ENCODE measurements at regions not wholly inside any gene's neighbourhood (a gene's known extent, or its start where the extent isn't known, plus 50 kb on each side); places are given as distances from the start of the nearest gene placed in this dataset.
A peak's percentile ranks its signal among the peaks of the same experiment; 100 is the strongest.

DNA sequence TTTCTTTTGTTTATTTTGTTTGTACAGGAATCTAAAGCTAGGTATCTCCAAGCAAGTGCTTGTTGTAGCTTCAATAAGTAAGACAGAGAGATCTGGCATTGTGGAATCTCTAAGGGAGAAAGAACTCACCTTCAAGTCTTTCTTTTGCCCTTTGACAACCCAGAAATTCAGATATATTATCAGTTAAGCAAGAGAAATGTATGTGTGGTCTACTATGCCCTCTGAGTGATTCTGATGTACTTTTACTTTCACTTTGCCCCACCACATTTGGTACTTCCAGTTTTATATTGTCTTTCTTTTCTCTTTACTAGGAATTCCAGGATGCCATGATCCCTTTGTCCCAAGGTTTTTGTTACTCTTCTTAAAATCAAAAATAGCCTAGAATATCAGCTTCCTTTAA is 259.6 kb upstream of the PIK3C3 start:
- H3K4me3 ChIP-seq (ENCODE audit: low read length in 2 of 2) = no peak overlapping the region
- no peaks in the 10 kb centered on the region for H3K27me3 ChIP-seq (ENCODE audit: control insufficient read depth in 2 of 2, insufficient read depth in 1 of 2, low read length in 1 of 2)
- no peaks in the 10 kb centered on the region for H3K36me3 ChIP-seq (ENCODE audit: control insufficient read depth in 2 of 2, insufficient read depth in 2 of 2, low read length in 1 of 2)
- H3K27ac ChIP-seq (ENCODE audit: low read depth in 1 of 2, low read length in 1 of 2) = no peak overlapping the region
- no peaks in the 10 kb centered on the region for H3K4me1 ChIP-seq (ENCODE audit: control insufficient read depth in 2 of 2, insufficient read depth in 2 of 2, low read length in 2 of 2)
- DNase-seq (ENCODE audit: low read depth in 6 of 9, low spot score in 9 of 9) = peak in 2 of 9 donors; percentile 1 to 27
- no peaks in the 10 kb centered on the region for H3K9me3 ChIP-seq (ENCODE audit: control insufficient read depth in 2 of 2, insufficient read depth in 1 of 2, low read length in 1 of 2)

DNA sequence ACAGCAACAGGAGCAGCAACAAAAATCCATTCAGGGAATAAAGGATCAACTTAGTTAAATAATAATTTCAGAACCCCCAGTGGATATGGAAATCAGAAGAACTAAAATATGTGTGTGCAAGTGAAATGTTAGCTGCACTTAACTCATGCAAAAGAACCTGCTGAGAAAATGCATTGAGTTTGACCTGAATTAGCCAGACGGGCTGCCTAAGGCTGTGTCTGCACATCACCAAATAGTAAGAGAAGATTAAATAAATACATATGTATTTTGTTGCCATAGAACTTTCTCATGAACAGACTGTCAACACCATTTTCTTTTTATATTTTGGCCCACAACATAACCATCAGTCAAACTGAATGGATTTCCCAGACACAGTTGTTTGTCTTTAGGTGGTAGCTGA is 262.0 kb upstream of the PIK3C3 start:
- H3K9me3 ChIP-seq (ENCODE audit: control insufficient read depth in 2 of 2, insufficient read depth in 1 of 2, low read length in 1 of 2) = no peaks in the 10 kb centered on the region
- DNase-seq (ENCODE audit: low read depth in 6 of 9, low spot score in 9 of 9) = no peak
- no peaks in the 10 kb centered on the region for H3K27me3 ChIP-seq (ENCODE audit: control insufficient read depth in 2 of 2, insufficient read depth in 1 of 2, low read length in 1 of 2)
- no peak overlapping the region for H3K27ac ChIP-seq (ENCODE audit: low read depth in 1 of 2, low read length in 1 of 2)
- WGBS = 98% methylated on average over 1 of the region's 1 CpG
- H3K4me1 ChIP-seq (ENCODE audit: control insufficient read depth in 2 of 2, insufficient read depth in 2 of 2, low read length in 2 of 2) = no peaks in the 10 kb centered on the region
- H3K36me3 ChIP-seq (ENCODE audit: control insufficient read depth in 2 of 2, insufficient read depth in 2 of 2, low read length in 1 of 2) = no peaks in the 10 kb centered on the region
- no peak overlapping the region for H3K4me3 ChIP-seq (ENCODE audit: low read length in 2 of 2)

DNA sequence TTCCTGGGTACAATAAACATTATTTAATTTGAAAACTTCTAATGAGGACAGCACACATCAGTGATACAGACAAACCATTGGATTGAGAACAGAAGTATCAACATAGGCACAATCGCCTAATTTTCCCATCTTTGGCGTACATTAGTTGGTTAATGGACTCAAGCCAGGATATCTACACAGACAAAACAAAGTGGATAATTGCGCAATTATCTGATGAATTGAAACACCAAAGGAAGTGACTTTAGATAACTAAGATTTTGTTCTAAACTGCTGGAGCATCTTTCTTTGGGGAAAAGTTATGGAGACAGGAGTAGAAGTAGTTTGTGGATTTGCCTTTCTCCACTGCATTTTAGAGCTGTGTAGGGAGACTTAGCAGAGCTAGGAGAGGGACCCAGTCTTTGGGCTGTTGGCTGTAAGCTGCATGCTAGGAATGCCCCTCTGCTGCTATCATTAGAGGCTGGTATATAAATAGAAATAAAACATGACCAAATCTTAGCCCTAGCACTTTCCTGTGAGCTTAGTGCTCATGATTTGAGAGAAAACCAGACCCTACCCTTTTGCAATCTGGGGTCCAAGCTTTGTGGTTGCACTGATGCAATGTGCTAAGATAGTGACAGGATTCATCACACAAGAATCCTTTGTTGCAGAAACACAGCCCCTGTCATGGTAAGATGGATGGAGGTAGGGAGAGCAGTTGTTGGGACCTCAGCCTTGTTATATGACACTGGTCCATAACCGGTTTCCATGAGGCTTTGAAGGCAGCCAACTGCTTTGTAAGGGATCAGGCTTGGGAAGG is 264.5 kb upstream of the PIK3C3 start:
- Histone ChIP-seq H3K9me3 (ENCODE audit: control insufficient read depth in 2 of 2, insufficient read depth in 1 of 2, low read length in 1 of 2) (no peaks in the 10 kb centered on the region), H3K4me3 (ENCODE audit: low read length in 2 of 2) (no peak overlapping the region), H3K36me3 (ENCODE audit: control insufficient read depth in 2 of 2, insufficient read depth in 2 of 2, low read length in 1 of 2) (no peaks in the 10 kb centered on the region), H3K27ac (ENCODE audit: low read depth in 1 of 2, low read length in 1 of 2) (no peak overlapping the region), H3K4me1 (ENCODE audit: control insufficient read depth in 2 of 2, insufficient read depth in 2 of 2, low read length in 2 of 2) (no peaks in the 10 kb centered on the region), H3K27me3 (ENCODE audit: control insufficient read depth in 2 of 2, insufficient read depth in 1 of 2, low read length in 1 of 2) (no peaks in the 10 kb centered on the region)
- 97% methylated on average over 4 of the region's 4 CpGs for WGBS
- no peak for DNase-seq (ENCODE audit: low read depth in 6 of 9, low spot score in 9 of 9)

DNA sequence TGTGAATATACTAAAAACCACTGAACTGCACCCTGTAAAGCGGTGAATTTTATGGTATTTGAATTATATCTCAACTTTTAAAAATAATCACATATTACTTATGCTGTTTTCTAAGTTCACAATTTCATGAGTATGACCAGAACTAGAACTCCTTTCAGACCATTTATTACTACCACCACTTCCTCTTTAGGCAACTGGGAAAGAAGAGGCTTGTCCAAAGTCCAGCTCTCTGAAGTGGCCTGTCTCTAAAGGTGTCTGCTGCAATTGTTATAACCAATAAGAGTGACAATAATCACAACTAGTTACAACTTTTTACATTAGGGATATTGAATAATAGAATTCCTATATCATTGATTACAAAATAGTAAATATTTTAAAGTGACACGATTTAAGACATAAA is 267.9 kb upstream of the PIK3C3 start:
- no peak overlapping the region for H3K4me3 ChIP-seq (ENCODE audit: low read length in 2 of 2)
- no peaks in the 10 kb centered on the region for H3K9me3 ChIP-seq (ENCODE audit: control insufficient read depth in 2 of 2, insufficient read depth in 1 of 2, low read length in 1 of 2)
- 70% methylated on average over 2 of the region's 2 CpGs for WGBS
- no peak overlapping the region for H3K27ac ChIP-seq (ENCODE audit: low read depth in 1 of 2, low read length in 1 of 2)
- H3K27me3 ChIP-seq (ENCODE audit: control insufficient read depth in 2 of 2, insufficient read depth in 1 of 2, low read length in 1 of 2) = no peaks in the 10 kb centered on the region
- no peak for DNase-seq (ENCODE audit: low read depth in 6 of 9, low spot score in 9 of 9)
- no peaks in the 10 kb centered on the region for H3K36me3 ChIP-seq (ENCODE audit: control insufficient read depth in 2 of 2, insufficient read depth in 2 of 2, low read length in 1 of 2)
- no peaks in the 10 kb centered on the region for H3K4me1 ChIP-seq (ENCODE audit: control insufficient read depth in 2 of 2, insufficient read depth in 2 of 2, low read length in 2 of 2)

DNA sequence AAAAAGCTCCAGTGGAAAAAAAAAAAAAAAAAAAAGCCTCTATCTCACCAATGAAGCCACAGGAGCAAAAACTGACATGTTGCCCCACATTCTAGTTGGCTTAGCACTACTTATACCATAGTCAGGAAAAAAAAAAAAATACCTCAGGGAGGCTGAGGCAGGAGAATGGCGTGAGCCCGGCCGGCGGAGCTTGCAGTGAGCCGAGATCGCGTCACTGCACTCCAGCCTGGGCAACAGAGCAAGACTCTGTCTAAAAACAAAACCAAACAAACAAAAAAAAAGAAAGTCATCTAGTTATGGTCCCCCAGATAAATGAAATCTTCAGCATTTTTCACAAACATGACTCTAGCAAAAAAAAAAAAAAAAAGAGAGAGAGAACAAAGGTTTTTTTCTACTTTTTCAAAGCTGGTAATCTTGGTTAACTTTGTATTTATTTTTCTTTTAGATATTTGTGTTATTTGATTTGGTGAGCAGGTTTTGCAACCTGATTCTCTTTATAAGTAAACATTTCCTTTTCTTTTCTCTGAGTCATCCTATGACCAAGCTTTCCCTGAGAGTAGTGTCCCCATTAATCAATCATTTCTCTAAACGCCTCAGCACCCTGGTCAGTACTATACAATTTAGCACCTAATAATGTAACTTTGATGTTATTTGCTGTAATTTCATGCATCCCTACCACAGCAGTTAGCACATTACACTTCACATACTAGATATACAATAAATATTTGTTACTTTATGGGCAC is 273.7 kb upstream of the PIK3C3 start:
- Histone ChIP-seq H3K4me3 (ENCODE audit: low read length in 2 of 2) (no peak overlapping the region), H3K4me1 (ENCODE audit: control insufficient read depth in 2 of 2, insufficient read depth in 2 of 2, low read length in 2 of 2) (no peaks in the 10 kb centered on the region), H3K36me3 (ENCODE audit: control insufficient read depth in 2 of 2, insufficient read depth in 2 of 2, low read length in 1 of 2) (no peaks in the 10 kb centered on the region), H3K27me3 (ENCODE audit: control insufficient read depth in 2 of 2, insufficient read depth in 1 of 2, low read length in 1 of 2) (no peaks in the 10 kb centered on the region), H3K27ac (ENCODE audit: low read depth in 1 of 2, low read length in 1 of 2) (no peak overlapping the region), H3K9me3 (ENCODE audit: control insufficient read depth in 2 of 2, insufficient read depth in 1 of 2, low read length in 1 of 2) (no peaks in the 10 kb centered on the region)
- WGBS = 93% methylated on average over 8 of the region's 8 CpGs
- DNase-seq (ENCODE audit: low read depth in 6 of 9, low spot score in 9 of 9) = no peak

DNA sequence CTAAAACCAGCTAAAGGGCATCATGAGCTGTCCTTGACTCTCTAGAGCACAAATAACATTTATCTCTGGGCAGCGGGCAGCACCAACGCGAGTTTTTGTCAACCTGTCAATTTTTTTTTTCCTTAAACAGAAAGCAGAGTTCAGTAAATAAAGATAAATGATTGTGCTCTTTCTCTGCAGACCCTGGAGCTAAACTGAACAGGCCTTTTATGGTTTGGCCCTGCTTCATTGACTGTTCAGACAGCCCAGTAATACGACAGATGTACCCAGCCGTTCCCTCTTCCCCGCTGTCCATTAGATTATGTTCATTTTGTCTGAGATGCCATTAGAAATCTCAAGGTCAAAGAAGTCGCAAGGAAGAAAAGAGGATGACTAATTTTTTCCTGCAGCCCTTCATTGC is 280.5 kb upstream of the PIK3C3 start:
- Histone ChIP-seq H3K4me3 (ENCODE audit: low read length in 2 of 2) (no peak overlapping the region), H3K27ac (ENCODE audit: low read depth in 1 of 2, low read length in 1 of 2) (no peak overlapping the region), H3K27me3 (ENCODE audit: control insufficient read depth in 2 of 2, insufficient read depth in 1 of 2, low read length in 1 of 2) (no peaks in the 10 kb centered on the region), H3K4me1 (ENCODE audit: control insufficient read depth in 2 of 2, insufficient read depth in 2 of 2, low read length in 2 of 2) (no peaks in the 10 kb centered on the region), H3K9me3 (ENCODE audit: control insufficient read depth in 2 of 2, insufficient read depth in 1 of 2, low read length in 1 of 2) (no peaks in the 10 kb centered on the region), H3K36me3 (ENCODE audit: control insufficient read depth in 2 of 2, insufficient read depth in 2 of 2, low read length in 1 of 2) (no peaks in the 10 kb centered on the region)
- DNase-seq (ENCODE audit: low read depth in 6 of 9, low spot score in 9 of 9) = no peak
- WGBS = 95% methylated on average over 7 of the region's 7 CpGs

DNA sequence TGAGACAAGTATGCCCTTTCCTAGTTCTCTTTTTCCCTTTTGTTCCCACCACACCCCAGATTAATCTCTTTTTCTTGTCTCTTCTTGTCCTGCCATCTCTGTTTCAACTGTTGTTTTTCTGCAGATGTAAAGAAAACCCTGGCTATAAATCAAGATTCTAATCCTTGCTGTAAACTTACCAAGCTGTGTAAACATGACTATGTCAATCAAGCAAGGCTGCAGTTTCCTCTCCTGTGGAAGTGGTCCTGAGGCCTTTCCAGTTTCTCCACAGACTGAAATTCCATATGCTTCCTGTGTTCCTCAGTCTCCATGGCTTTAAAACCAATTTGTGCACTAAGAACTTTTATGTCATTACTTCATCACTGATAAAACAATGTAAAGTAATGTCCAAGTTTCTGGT is 288.8 kb upstream of the PIK3C3 start:
- H3K27ac ChIP-seq (ENCODE audit: low read depth in 1 of 2, low read length in 1 of 2) = no peak overlapping the region
- no peak for DNase-seq (ENCODE audit: low read depth in 6 of 9, low spot score in 9 of 9)
- H3K36me3 ChIP-seq (ENCODE audit: control insufficient read depth in 2 of 2, insufficient read depth in 2 of 2, low read length in 1 of 2) = no peaks in the 10 kb centered on the region
- no peaks in the 10 kb centered on the region for H3K9me3 ChIP-seq (ENCODE audit: control insufficient read depth in 2 of 2, insufficient read depth in 1 of 2, low read length in 1 of 2)
- no peak overlapping the region for H3K4me3 ChIP-seq (ENCODE audit: low read length in 2 of 2)
- H3K4me1 ChIP-seq (ENCODE audit: control insufficient read depth in 2 of 2, insufficient read depth in 2 of 2, low read length in 2 of 2) = no peaks in the 10 kb centered on the region
- no peaks in the 10 kb centered on the region for H3K27me3 ChIP-seq (ENCODE audit: control insufficient read depth in 2 of 2, insufficient read depth in 1 of 2, low read length in 1 of 2)

DNA sequence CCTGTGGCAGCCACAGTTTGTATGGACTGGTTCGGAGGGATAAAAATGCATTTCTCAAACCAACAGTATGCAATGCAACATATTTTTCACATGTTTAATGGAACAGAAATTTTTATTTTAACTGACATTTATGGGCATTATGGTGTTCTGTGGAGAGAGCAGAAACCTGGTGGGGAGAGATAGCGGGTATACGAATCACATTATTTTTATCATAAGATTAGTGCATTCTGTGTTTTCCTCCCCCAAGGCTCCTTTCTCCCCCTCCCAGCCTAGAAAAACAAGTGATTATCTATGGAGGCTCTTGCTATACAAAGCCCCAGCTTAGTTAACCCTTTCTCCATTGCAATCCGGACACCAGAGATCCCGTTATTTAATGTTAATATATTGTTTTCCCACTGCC is 289.8 kb upstream of the PIK3C3 start:
- WGBS = 98% methylated on average over 5 of the region's 5 CpGs
- no peaks in the 10 kb centered on the region for H3K4me1 ChIP-seq (ENCODE audit: control insufficient read depth in 2 of 2, insufficient read depth in 2 of 2, low read length in 2 of 2)

DNA sequence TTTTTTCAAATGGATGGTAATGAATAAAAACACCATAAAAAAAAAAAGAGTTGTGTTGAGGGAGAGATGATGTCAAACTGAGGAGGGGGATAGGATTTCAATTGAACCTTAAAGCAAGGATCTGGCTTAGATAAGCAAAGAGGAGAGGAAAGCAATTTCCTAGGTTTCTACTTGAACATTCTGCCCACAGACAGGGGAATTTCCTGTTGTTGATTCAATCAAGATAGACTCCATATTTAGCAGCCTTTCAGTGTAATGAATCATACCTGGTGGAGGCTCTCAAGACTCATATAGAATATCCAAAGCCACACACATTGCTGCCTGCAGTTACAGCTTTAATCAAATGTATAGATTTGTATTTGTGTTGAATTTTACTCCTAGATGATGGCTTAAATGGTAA is 294.4 kb upstream of the PIK3C3 start:
- Histone ChIP-seq H3K27me3 (ENCODE audit: control insufficient read depth in 2 of 2, insufficient read depth in 1 of 2, low read length in 1 of 2) (no peaks in the 10 kb centered on the region), H3K4me3 (ENCODE audit: low read length in 2 of 2) (no peak overlapping the region), H3K36me3 (ENCODE audit: control insufficient read depth in 2 of 2, insufficient read depth in 2 of 2, low read length in 1 of 2) (no peaks in the 10 kb centered on the region), H3K9me3 (ENCODE audit: control insufficient read depth in 2 of 2, insufficient read depth in 1 of 2, low read length in 1 of 2) (no peaks in the 10 kb centered on the region), H3K27ac (ENCODE audit: low read depth in 1 of 2, low read length in 1 of 2) (no peak overlapping the region), H3K4me1 (ENCODE audit: control insufficient read depth in 2 of 2, insufficient read depth in 2 of 2, low read length in 2 of 2) (no peaks in the 10 kb centered on the region)
- no peak for DNase-seq (ENCODE audit: low read depth in 6 of 9, low spot score in 9 of 9)

More for the DNA sequence above, 289.8 kb upstream of the PIK3C3 start:
- H3K27me3 ChIP-seq (ENCODE audit: control insufficient read depth in 2 of 2, insufficient read depth in 1 of 2, low read length in 1 of 2) = no peaks in the 10 kb centered on the region
- DNase-seq (ENCODE audit: low read depth in 6 of 9, low spot score in 9 of 9) = no peak
- H3K27ac ChIP-seq (ENCODE audit: low read depth in 1 of 2, low read length in 1 of 2) = no peak overlapping the region
- no peaks in the 10 kb centered on the region for H3K36me3 ChIP-seq (ENCODE audit: control insufficient read depth in 2 of 2, insufficient read depth in 2 of 2, low read length in 1 of 2)
- no peaks in the 10 kb centered on the region for H3K9me3 ChIP-seq (ENCODE audit: control insufficient read depth in 2 of 2, insufficient read depth in 1 of 2, low read length in 1 of 2)
- no peak overlapping the region for H3K4me3 ChIP-seq (ENCODE audit: low read length in 2 of 2)

Measured in thymus (tissue), 11 donors.